ENCODE measurements at regions not wholly inside any gene's neighbourhood (a gene's known extent, or its start where the extent isn't known, plus 50 kb on each side); places are given as distances from the start of the nearest gene placed in this dataset. TPM values are rescaled to one million over a fixed set of nuclear protein-coding genes. Genes with fewer than 3 reads are reported as not detected.

GRCh38 chrX:108811891-108812290, 75.5 kb upstream of the IRS4 start:
- DNase-seq (ENCODE audit: low spot score) (peak; percentile 38), ATAC-seq (peak; percentile 69)

GRCh38 chrX:108795240-108795639, 58.9 kb upstream of the IRS4 start:
- Mint-ChIP-seq H3K4me3 (no peak overlapping the region), H3K4me1 (no peaks in the 10 kb centered on the region), H3K27ac (no peak overlapping the region), H3K27me3 (ENCODE audit: insufficient read depth, low read depth, poor library complexity) (peaks cover 1% of the 10 kb centered on the region), H3K9me3 (peaks cover 6% of the 10 kb centered on the region; the same call in 1 of the 3 replicates), H3K36me3 (ENCODE audit: low read depth) (no peaks in the 10 kb centered on the region)
- H2AFZ ChIP-seq = no peak overlapping the region
- no peaks in the 10 kb centered on the region for H3K9me2 ChIP-seq (ENCODE audit: insufficient read depth)
- no peak overlapping the region for H3K4me2 ChIP-seq
- ATAC-seq (no peak; the same call in 2 of the 3 replicates), DNase-seq (ENCODE audit: low spot score) (peak; percentile 4)
- no peak overlapping the region for H3K27ac ChIP-seq (ENCODE audit: low read depth)
- no peaks in the 10 kb centered on the region for H4K20me1 ChIP-seq (replicated peaks; ENCODE audit: insufficient read depth)
- no peaks in the 10 kb centered on the region for H3K4me1 ChIP-seq (ENCODE audit: insufficient read depth)
- H3K4me3 ChIP-seq = no peak overlapping the region
- no peak for TF ChIP-seq ZNF114 (CRISPR knock-in tag; IDR thresholded peaks at IDR 0.05)
- no peak for TF ChIP-seq CREB1 (CRISPR knock-in tag; IDR thresholded peaks at IDR 0.05; ENCODE audit: low read depth)
- TF ChIP-seq ETS1 (IDR thresholded peaks at IDR 0.05) = no peak
- TF ChIP-seq EZH2phosphoT487 (IDR thresholded peaks at IDR 0.05; ENCODE audit: unreplicated experiment) = no peak
- H3K79me2 ChIP-seq (replicated peaks; ENCODE audit: insufficient read depth) = no peaks in the 10 kb centered on the region
- no peaks in the 10 kb centered on the region for H3K36me3 ChIP-seq (ENCODE audit: insufficient read depth)
- no peaks in the 10 kb centered on the region for H3K27me3 ChIP-seq (ENCODE audit: insufficient read depth)
- H3F3A ChIP-seq (replicated peaks; ENCODE audit: low read depth) = no peaks in the 10 kb centered on the region

More at GRCh38 chrX:108811891-108812290, 75.5 kb upstream of the IRS4 start:
- Histone ChIP-seq H3K79me2 (replicated peaks; ENCODE audit: insufficient read depth) (no peaks in the 10 kb centered on the region), H3K4me3 (no peak overlapping the region), H3K4me2 (no peak overlapping the region), H3K27me3 (ENCODE audit: insufficient read depth) (no peaks in the 10 kb centered on the region), H3K9me2 (ENCODE audit: insufficient read depth) (no peaks in the 10 kb centered on the region), H3F3A (replicated peaks; ENCODE audit: low read depth) (no peaks in the 10 kb centered on the region), H3K36me3 (ENCODE audit: insufficient read depth) (no peaks in the 10 kb centered on the region), H3K4me1 (ENCODE audit: insufficient read depth) (no peaks in the 10 kb centered on the region), H4K20me1 (replicated peaks; ENCODE audit: insufficient read depth) (no peaks in the 10 kb centered on the region), H3K27ac (ENCODE audit: low read depth) (no peak overlapping the region), H2AFZ (no peak overlapping the region)
- H3K27me3 Mint-ChIP-seq (ENCODE audit: insufficient read depth, low read depth, poor library complexity) = no peaks in the 10 kb centered on the region
- H3K27ac Mint-ChIP-seq = no peak overlapping the region
- no peaks in the 10 kb centered on the region for H3K36me3 Mint-ChIP-seq (ENCODE audit: low read depth)
- no peaks in the 10 kb centered on the region; the same call in 2 of the 3 replicates for H3K9me3 Mint-ChIP-seq
- no peak overlapping the region for H3K4me3 Mint-ChIP-seq
- TF ChIP-seq CTCF (conservative IDR thresholded peaks at IDR 0.05; ENCODE audit: low read depth in 2 of 2) (peak; percentile 41 to 54; a peak in 3 of 4 replicates), CREB1 (CRISPR knock-in tag; IDR thresholded peaks at IDR 0.05; ENCODE audit: low read depth) (no peak)
- no peaks in the 10 kb centered on the region for H3K4me1 Mint-ChIP-seq

Small RNAs in the stretch of these regions (microRNA-seq; reads per million reads assigned to microRNA genes)
- gene MIR6087 = 0.66 reads per million

Small RNAs in the stretch of these regions (small RNA-seq; reads per million reads assigned to genes)
- gene MIR6087 (ENCODE audit: low replicate concordance) (0.07 reads per million), gene RNU6-309P (ENCODE audit: low replicate concordance) (not detected)
